ENCODE measurements at regions not wholly inside any gene's neighbourhood (a gene's known extent, or its start where the extent isn't known, plus 50 kb on each side); places are given as distances from the start of the nearest gene placed in this dataset.

- H3K27me3 Mint-ChIP-seq, result peaks cover 8 to 9% of the 10 kb centered on the region in 2 donors
- H3K27ac Mint-ChIP-seq, result no peak overlapping the region
- no peaks in the 10 kb centered on the region for H3K9me3 Mint-ChIP-seq
- DNase-seq (ENCODE audit: low spot score) (no peak), ATAC-seq (no peak)
- no peaks in the 10 kb centered on the region for H3K4me1 Mint-ChIP-seq (ENCODE audit: low read depth in 2 of 2)
- H3K4me3 Mint-ChIP-seq, result no peak overlapping the region
- no peaks in the 10 kb centered on the region for H3K36me3 Mint-ChIP-seq
These were observed 467.8 kb downstream of the LMO4 start for GRCh38 chr1:87796471-87796901.

- Mint-ChIP-seq H3K27me3 (peaks cover 0 to 2% of the 10 kb centered on the region in 2 donors), H3K4me3 (no peak overlapping the region), H3K36me3 (no peaks in the 10 kb centered on the region), H3K9me3 (no peaks in the 10 kb centered on the region), H3K4me1 (ENCODE audit: low read depth in 2 of 2) (no peaks in the 10 kb centered on the region), H3K27ac (no peak overlapping the region)
- DNase-seq (ENCODE audit: low spot score), result no peak
- ATAC-seq, result no peak
These were observed 470.8 kb downstream of the LMO4 start for GRCh38 chr1:87799451-87799850.

GRCh38 chr1:87800006-87800405 lies 471.3 kb downstream of the LMO4 start:
- Mint-ChIP-seq H3K36me3 (no peaks in the 10 kb centered on the region), H3K27me3 (peaks cover 0 to 2% of the 10 kb centered on the region in 2 donors), H3K4me1 (ENCODE audit: low read depth in 2 of 2) (no peaks in the 10 kb centered on the region), H3K9me3 (no peaks in the 10 kb centered on the region), H3K4me3 (no peak overlapping the region), H3K27ac (no peak overlapping the region)
- DNase-seq (ENCODE audit: low spot score) (no peak), ATAC-seq (no peak)

GRCh38 chr1:87803375-87803774 lies 474.7 kb downstream of the LMO4 start:
- Mint-ChIP-seq H3K4me3 (no peak overlapping the region), H3K4me1 (ENCODE audit: low read depth in 2 of 2) (no peaks in the 10 kb centered on the region), H3K27ac (no peak overlapping the region), H3K27me3 (peaks cover 0 to 2% of the 10 kb centered on the region in 2 donors), H3K9me3 (no peaks in the 10 kb centered on the region), H3K36me3 (no peaks in the 10 kb centered on the region)
- DNase-seq (ENCODE audit: low spot score) (no peak), ATAC-seq (no peak)

- no peak for ATAC-seq
- no peaks in the 10 kb centered on the region for H3K4me1 Mint-ChIP-seq (ENCODE audit: low read depth in 2 of 2)
- H3K27me3 Mint-ChIP-seq, result peaks cover 0 to 2% of the 10 kb centered on the region in 2 donors
- H3K27ac Mint-ChIP-seq, result no peak overlapping the region
- H3K36me3 Mint-ChIP-seq, result no peaks in the 10 kb centered on the region
- no peak for DNase-seq (ENCODE audit: low spot score)
- H3K4me3 Mint-ChIP-seq, result no peak overlapping the region
- H3K9me3 Mint-ChIP-seq, result no peaks in the 10 kb centered on the region
These were observed 475.4 kb downstream of the LMO4 start for GRCh38 chr1:87804128-87804527.

DNA sequence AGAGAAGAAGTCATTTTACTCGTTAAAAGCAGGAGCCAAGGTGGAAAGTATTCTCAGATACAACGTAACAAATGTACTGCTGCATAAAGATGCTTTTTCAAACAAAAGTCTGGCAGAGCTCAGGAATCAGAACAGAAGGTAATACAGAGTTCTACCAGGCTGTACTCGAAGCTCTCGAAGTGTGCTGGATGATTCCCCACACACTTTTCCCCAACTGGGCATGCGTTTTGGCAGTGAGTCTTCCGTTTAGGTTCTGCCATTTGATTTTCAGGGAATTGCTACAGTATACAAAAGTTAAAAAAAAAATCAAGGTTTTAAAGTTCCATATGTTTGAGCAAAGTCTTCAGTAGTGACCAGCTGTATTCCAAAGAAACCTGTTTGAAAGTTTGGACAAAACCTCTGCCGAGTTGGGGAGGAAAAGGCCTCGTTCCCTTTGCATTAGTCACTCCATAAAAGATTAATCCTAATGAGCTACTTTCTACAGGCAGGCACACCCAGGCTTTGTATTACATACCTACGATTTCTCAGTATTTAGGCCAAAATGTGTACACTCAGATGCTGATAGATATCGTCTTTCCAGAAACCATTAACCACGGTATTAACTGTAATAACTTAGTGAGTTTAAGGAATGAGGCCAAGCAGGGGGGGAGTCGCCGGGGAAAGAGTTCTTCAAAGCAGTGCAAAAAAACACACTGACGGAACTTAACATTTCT lies 477.1 kb downstream of the LMO4 start:
- ATAC-seq, result no peak
- DNase-seq (ENCODE audit: low spot score), result no peak
- no peaks in the 10 kb centered on the region for H3K9me3 Mint-ChIP-seq
- H3K27me3 Mint-ChIP-seq, result peaks cover 0 to under 1% of the 10 kb centered on the region in 2 donors
- H3K4me3 Mint-ChIP-seq, result no peak overlapping the region
- H3K4me1 Mint-ChIP-seq (ENCODE audit: low read depth in 2 of 2), result no peaks in the 10 kb centered on the region
- H3K36me3 Mint-ChIP-seq, result no peaks in the 10 kb centered on the region
- H3K27ac Mint-ChIP-seq, result no peak overlapping the region

- H3K4me3 Mint-ChIP-seq, result no peak overlapping the region
- no peaks in the 10 kb centered on the region for H3K27me3 Mint-ChIP-seq
- no peaks in the 10 kb centered on the region for H3K4me1 Mint-ChIP-seq (ENCODE audit: low read depth in 2 of 2)
- ATAC-seq, result no peak
- DNase-seq (ENCODE audit: low spot score), result no peak
- H3K27ac Mint-ChIP-seq, result no peak overlapping the region
- H3K36me3 Mint-ChIP-seq, result no peaks in the 10 kb centered on the region
- H3K9me3 Mint-ChIP-seq, result no peaks in the 10 kb centered on the region
These were observed 477.9 kb downstream of the LMO4 start for GRCh38 chr1:87806379-87807094.

DNA sequence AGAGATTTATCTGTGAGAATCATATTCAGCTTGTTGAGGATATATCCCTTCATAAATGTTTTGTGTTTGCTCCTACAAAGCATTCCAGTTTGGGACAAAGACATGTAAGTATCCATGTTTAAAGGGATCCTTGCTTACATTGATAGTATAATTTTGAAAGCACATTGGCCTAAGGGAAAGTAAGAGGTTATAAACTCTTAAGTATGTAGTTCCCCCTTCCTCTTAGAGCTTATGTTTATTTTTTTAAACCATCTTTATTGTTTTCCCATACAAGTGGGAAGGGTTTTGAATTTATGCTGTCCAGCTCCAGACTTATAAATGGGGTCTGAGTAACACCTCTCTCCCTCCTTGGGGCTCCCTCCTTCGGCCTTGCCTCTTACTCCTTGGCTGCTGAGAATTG lies 481.5 kb downstream of the LMO4 start:
- no peaks in the 10 kb centered on the region for H3K36me3 Mint-ChIP-seq
- no peak overlapping the region for H3K27ac Mint-ChIP-seq
- ATAC-seq, result no peak
- H3K4me3 Mint-ChIP-seq, result no peak overlapping the region
- DNase-seq (ENCODE audit: low spot score), result no peak
- no peaks in the 10 kb centered on the region for H3K4me1 Mint-ChIP-seq (ENCODE audit: low read depth in 2 of 2)
- H3K27me3 Mint-ChIP-seq, result no peaks in the 10 kb centered on the region
- H3K9me3 Mint-ChIP-seq, result no peaks in the 10 kb centered on the region

- Mint-ChIP-seq H3K4me3 (no peak overlapping the region), H3K27me3 (peaks cover 0 to 5% of the 10 kb centered on the region in 2 donors), H3K27ac (no peak overlapping the region), H3K9me3 (no peaks in the 10 kb centered on the region), H3K36me3 (no peaks in the 10 kb centered on the region), H3K4me1 (ENCODE audit: low read depth in 2 of 2) (no peaks in the 10 kb centered on the region)
- no peak for DNase-seq (ENCODE audit: low spot score)
- ATAC-seq, result no peak
These were observed 484.3 kb downstream of the LMO4 start for GRCh38 chr1:87812871-87813577.

DNA sequence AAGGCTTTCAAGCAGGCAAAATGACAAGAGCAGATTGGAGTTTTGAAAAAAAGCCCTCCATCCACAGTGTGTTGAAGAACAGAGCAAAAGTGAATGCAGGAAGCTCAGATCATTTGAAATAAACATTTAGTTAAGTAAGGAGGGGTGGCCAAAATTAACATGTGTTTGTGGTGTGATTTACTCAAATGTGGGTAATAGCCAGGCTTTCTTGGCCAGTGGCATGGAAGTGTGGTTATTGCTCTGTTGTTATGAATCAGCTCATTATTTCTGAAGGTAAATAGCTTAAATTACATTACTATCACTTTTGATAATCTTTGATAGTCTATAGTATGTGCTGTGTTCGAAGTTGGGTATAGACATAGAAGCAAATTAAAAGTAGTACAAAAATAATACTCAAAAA lies 485.9 kb downstream of the LMO4 start:
- Mint-ChIP-seq H3K27me3 (peaks cover 0 to 10% of the 10 kb centered on the region in 2 donors), H3K36me3 (no peaks in the 10 kb centered on the region), H3K4me1 (ENCODE audit: low read depth in 2 of 2) (no peaks in the 10 kb centered on the region), H3K27ac (no peak overlapping the region), H3K4me3 (no peak overlapping the region), H3K9me3 (no peaks in the 10 kb centered on the region)
- no peak for DNase-seq (ENCODE audit: low spot score)
- ATAC-seq, result no peak

GRCh38 chr1:87816646-87817045 lies 488.0 kb downstream of the LMO4 start:
- Mint-ChIP-seq H3K4me3 (no peak overlapping the region), H3K27ac (no peak overlapping the region), H3K4me1 (ENCODE audit: low read depth in 2 of 2) (no peaks in the 10 kb centered on the region), H3K36me3 (no peaks in the 10 kb centered on the region), H3K27me3 (peaks cover 4 to 18% of the 10 kb centered on the region in 2 donors), H3K9me3 (no peaks in the 10 kb centered on the region)
- DNase-seq (ENCODE audit: low spot score), result no peak
- ATAC-seq, result no peak

DNA sequence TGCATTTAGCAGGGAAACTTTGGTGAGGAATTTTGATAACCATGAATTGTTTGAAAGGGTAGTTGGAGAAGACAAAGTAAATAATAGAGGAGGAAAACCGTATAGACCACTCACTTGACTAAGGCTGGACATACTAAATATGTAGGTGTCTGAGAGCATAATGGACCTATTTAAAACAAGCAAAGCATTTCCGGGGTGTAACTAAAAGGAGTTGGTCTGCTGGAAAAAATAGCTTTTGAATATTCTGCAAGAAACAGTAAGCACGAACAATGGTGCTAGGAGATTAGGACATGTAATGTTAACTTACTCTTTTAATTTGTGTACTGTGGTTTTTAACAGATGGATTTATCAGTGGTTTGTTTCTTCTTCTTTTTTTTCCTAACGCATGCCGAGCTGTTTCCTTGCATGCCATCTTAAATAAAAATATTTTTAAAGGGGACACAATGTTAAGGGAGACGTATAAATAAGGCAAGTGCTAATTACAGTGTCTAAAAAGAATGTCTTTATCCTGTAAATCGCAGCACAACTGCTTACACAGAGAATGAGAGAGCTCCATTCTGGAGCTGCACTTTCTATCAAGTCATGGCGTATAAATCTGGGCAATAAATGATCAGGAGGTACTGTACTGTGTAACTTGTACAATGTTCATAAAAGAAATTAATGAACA lies 492.1 kb downstream of the LMO4 start:
- Mint-ChIP-seq H3K27ac (no peak overlapping the region), H3K9me3 (no peaks in the 10 kb centered on the region), H3K36me3 (no peaks in the 10 kb centered on the region), H3K27me3 (peaks cover 6 to 28% of the 10 kb centered on the region in 2 donors), H3K4me1 (ENCODE audit: low read depth in 2 of 2) (no peaks in the 10 kb centered on the region), H3K4me3 (no peak overlapping the region)
- ATAC-seq (peak in 1 of 2 donors; percentile 20), DNase-seq (ENCODE audit: low spot score) (no peak)

DNA sequence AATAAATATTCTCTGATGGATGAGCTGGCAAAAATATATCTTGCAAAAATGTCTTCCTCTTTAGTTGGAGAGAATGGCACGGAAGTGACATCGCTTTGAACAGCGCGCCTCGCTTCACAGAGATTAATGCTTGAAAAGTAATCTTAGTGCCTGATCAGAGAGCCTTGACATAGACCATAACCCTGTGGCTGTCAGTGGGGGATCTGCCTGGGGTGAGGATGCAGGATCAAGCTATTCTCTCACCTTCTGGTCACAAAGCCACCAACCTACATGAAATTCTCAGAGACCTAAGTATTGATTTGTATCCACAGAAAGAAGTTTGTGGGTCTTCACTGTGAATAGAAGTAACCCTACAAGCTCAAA lies 492.6 kb downstream of the LMO4 start:
- Mint-ChIP-seq H3K4me1 (ENCODE audit: low read depth in 2 of 2) (peaks cover 0 to 1% of the 10 kb centered on the region in 2 donors), H3K27me3 (peaks cover 6 to 27% of the 10 kb centered on the region in 2 donors), H3K4me3 (no peak overlapping the region), H3K9me3 (peaks cover under 1% of the 10 kb centered on the region), H3K36me3 (no peaks in the 10 kb centered on the region), H3K27ac (no peak overlapping the region)
- peak in 1 of 2 donors; percentile 36 for ATAC-seq
- DNase-seq (ENCODE audit: low spot score), result no peak

Data from natural killer cell treated with Interleukin-12 subunit alpha and Interleukin-12 subunit beta and Interleukin-15 and Interleukin-18, amount 100 ng/mL, for 72 hours (primary cell).